ENCODE measurements at regions not wholly inside any gene's neighbourhood (a gene's known extent, or its start where the extent isn't known, plus 50 kb on each side); places are given as distances from the start of the nearest gene placed in this dataset.

DNA sequence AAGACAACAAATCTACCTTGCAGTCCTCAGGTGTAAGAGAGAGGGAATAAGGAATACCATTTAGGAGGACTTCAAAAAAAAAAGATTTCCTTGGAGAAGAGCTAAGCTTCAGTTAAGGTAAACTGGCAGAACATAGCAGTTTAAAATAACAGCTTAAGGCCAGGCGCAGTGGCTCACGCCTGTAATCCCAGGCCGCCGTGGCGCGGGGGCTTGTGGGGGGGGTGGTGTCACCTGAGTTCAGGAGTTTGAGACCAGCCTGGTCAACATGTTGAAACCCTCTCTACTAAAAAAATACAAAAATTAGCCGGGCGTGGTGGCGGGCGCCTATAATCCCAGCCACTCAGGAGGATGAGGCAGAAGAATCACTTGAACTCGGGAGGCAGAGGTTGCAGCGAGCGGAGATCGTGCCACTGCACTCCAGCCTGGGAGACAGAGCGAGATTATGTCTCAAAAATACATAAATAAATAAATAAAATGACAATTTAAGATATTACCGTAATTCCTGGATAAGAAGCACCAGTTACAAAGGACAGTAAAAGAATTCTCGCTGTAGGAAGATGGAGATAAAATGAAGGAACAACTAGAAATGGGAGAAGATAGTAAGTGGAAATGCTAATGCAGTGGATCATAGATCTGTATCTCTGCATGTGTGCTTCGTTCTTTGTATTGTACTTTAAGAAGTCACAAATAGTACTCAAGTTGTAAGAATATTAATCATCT lies 1140.2 kb downstream of the NCAM2 start:
- 85 to 86% methylated on average over 18 of the region's 18 CpGs for WGBS, 2 donors
- Histone ChIP-seq H3K4me1 (no peaks in the 10 kb centered on the region), H3K27ac (no peak overlapping the region)

DNA sequence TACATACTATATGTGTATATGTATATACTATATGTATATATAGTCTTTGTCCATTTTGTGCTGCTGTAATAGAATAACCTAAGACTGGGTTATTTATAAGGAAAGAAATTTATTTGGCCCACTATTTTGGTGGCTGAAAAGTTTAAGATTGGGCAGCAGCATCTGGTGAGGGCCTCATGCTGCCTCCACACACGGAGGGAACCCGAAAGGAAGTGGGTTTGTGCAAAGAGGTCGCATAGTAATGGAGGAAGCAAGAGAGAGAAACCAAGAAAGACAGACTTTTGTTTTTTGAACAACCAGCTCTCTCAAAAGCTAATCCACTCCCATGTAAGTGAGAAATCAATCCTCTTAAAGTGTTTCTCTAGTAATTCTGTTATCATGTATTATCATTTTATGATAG lies 1147.3 kb downstream of the NCAM2 start:
- H3K27ac ChIP-seq, result no peak overlapping the region
- no peaks in the 10 kb centered on the region for H3K36me3 ChIP-seq
- WGBS, 2 donors, result 43 to 57% methylated on average over 3 of the region's 3 CpGs
- H3K9me3 ChIP-seq, result peaks cover 0 to 27% (median 6%) of the 10 kb centered on the region in 3 donors
- no peak overlapping the region for H3K4me3 ChIP-seq
- TF ChIP-seq, protein P1, sequence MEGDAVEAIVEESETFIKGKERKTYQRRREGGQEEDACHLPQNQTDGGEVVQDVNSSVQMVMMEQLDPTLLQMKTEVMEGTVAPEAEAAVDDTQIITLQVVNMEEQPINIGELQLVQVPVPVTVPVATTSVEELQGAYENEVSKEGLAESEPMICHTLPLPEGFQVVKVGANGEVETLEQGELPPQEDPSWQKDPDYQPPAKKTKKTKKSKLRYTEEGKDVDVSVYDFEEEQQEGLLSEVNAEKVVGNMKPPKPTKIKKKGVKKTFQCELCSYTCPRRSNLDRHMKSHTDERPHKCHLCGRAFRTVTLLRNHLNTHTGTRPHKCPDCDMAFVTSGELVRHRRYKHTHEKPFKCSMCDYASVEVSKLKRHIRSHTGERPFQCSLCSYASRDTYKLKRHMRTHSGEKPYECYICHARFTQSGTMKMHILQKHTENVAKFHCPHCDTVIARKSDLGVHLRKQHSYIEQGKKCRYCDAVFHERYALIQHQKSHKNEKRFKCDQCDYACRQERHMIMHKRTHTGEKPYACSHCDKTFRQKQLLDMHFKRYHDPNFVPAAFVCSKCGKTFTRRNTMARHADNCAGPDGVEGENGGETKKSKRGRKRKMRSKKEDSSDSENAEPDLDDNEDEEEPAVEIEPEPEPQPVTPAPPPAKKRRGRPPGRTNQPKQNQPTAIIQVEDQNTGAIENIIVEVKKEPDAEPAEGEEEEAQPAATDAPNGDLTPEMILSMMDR (IDR thresholded peaks at IDR 0.05), result no peak
- TF ChIP-seq POLR2A (IDR thresholded peaks at IDR 0.05), result no peak
- H3K4me1 ChIP-seq, result no peaks in the 10 kb centered on the region
- intact Hi-C loops (cut with DNase I), result no loop called here
- no peaks in the 10 kb centered on the region for H3K27me3 ChIP-seq
- DNase-seq, result no peak

More for the DNA sequence above, 1140.2 kb downstream of the NCAM2 start:
- TF ChIP-seq POLR2A (IDR thresholded peaks at IDR 0.05), result no peak
- TF ChIP-seq, protein P1 (IDR thresholded peaks at IDR 0.05), result no peak
- Histone ChIP-seq H3K4me3 (no peak overlapping the region), H3K36me3 (no peaks in the 10 kb centered on the region), H3K27me3 (no peaks in the 10 kb centered on the region), H3K9me3 (peaks cover 0 to 6% (median 0%) of the 10 kb centered on the region in 3 donors)
- no peak for DNase-seq
- intact Hi-C loops (cut with DNase I), result no loop called here

DNA sequence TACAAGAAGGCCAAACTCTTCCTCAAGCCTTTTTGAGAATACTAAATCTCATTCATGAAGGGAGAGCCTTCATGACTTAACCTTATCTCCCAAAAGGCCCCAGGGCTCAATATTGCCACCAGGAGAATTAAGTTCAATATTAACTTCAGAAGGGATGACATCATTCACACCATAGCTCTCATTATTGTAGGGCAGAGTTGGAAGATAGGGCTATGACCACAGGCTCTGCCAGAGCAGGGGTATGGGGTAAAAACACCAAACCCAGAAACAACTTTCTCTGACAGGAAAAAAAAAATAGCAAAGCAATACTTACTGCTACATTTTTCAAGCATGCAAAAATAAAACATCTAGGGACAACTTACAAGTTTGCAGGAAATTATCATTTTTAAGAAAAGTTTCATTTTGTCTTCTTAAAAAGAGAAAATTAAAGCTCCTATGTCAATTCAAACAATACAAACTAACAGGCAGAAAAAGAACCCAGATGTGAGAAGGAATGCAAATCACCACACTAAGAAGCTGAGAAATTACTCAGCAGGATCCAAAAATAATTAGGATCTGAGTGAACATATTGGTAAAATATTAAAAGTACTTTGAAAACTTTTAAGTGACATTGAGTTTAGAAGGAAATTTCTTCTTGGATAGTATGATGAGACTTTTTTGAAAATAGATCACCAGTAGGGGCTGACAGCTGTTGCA lies 1156.5 kb downstream of the NCAM2 start:
- TF ChIP-seq, protein P1 (IDR thresholded peaks at IDR 0.05), result no peak
- no peak for TF ChIP-seq POLR2A (IDR thresholded peaks at IDR 0.05)
- no peak for DNase-seq
- no peaks in the 10 kb centered on the region for H3K36me3 ChIP-seq
- H3K27me3 ChIP-seq, result no peaks in the 10 kb centered on the region
- no peak overlapping the region for H3K4me3 ChIP-seq
- H3K4me1 ChIP-seq, result no peaks in the 10 kb centered on the region
- H3K9me3 ChIP-seq, result peaks cover 0 to 6% (median 0%) of the 10 kb centered on the region in 3 donors
- H3K27ac ChIP-seq, result no peak overlapping the region
- intact Hi-C loops (cut with DNase I), result no loop called here

DNA sequence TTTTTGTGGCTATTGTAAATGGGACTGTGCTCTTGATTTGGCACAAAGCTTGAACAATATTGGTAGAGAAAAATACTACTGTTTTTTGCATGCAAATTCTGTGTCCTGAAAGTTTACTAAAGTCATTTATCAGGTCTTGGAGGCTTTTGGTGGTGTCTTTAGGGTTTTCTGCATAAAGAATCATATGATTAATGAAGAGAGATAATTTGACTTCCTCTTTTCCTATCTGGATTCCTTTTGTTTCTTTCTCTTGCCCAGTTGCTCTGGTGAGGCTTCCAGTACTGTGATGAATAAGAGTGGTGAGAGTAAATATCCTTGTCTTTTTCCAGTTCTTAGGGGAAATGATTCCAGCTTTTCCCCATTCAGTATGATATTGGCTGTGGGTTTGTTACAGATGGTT lies 1166.7 kb downstream of the NCAM2 start:
- TF ChIP-seq, protein P1 (IDR thresholded peaks at IDR 0.05), result no peak
- no peak for TF ChIP-seq POLR2A (IDR thresholded peaks at IDR 0.05)
- Histone ChIP-seq H3K4me3 (no peak overlapping the region), H3K27ac (no peak overlapping the region), H3K36me3 (no peaks in the 10 kb centered on the region), H3K4me1 (no peaks in the 10 kb centered on the region), H3K27me3 (no peaks in the 10 kb centered on the region), H3K9me3 (peaks cover 0 to under 1% (median 0%) of the 10 kb centered on the region in 3 donors)
- intact Hi-C loops (cut with DNase I), result no loop called here
- no peak for DNase-seq

DNA sequence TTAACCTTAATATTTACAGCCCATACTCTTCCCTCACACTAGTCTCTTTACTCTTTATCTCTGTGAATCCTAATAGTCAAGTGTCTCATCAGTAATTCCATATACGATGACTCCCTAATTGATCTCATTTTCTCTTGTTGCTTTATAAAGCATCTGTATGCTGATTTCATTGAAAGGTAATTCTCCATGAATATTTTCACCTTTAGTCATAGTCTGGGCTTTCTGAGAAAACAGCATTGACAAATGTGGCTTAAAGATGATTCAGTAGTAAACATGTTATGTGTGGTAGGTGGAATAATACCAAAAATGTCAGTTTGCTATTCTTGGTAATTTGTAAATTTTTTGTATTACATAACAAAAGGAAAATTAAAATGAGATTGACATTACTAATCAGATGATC lies 1176.5 kb downstream of the NCAM2 start:
- no peak for TF ChIP-seq POLR2A (IDR thresholded peaks at IDR 0.05)
- TF ChIP-seq, protein P1 (IDR thresholded peaks at IDR 0.05), result no peak
- Histone ChIP-seq H3K36me3 (no peaks in the 10 kb centered on the region), H3K4me1 (no peaks in the 10 kb centered on the region), H3K9me3 (peaks cover 0 to 9% (median 3%) of the 10 kb centered on the region in 3 donors), H3K27me3 (no peaks in the 10 kb centered on the region), H3K4me3 (no peak overlapping the region), H3K27ac (no peak overlapping the region)
- 57 to 82% methylated on average over 1 of the region's 1 CpG for WGBS, 2 donors
- no peak for DNase-seq
- intact Hi-C loops (cut with DNase I), result no loop called here
